ENCODE measurements at regions not wholly inside any gene's neighbourhood (a gene's known extent, or its start where the extent isn't known, plus 50 kb on each side); places are given as distances from the start of the nearest gene placed in this dataset.

- Histone ChIP-seq H3K27me3 (ENCODE audit: control insufficient read depth in 2 of 2, insufficient read depth in 2 of 2, low read length in 2 of 2) (no peaks in the 10 kb centered on the region), H3K4me2 (replicated peaks; ENCODE audit: extremely low read depth, low read length, poor library complexity, severe bottlenecking) (no peak overlapping the region), H3K4me3 (replicated peaks in 1 of 3; ENCODE audit: low read depth in 2 of 3, low read length in 3 of 3) (no peak overlapping the region), H3K27ac (ENCODE audit: low read depth in 1 of 2, low read length in 2 of 2) (no peak overlapping the region), H2AFZ (ENCODE audit: insufficient read depth, low read depth, low read length, poor library complexity, severe bottlenecking) (no peak overlapping the region), H3K9ac (ENCODE audit: insufficient read depth, low read length, poor library complexity, severe bottlenecking) (no peak overlapping the region), H3K4me1 (ENCODE audit: control insufficient read depth in 1 of 2, insufficient read depth in 2 of 2, low read length in 2 of 2) (no peaks in the 10 kb centered on the region), H3K9me3 (replicated peaks in 1 of 2; ENCODE audit: control insufficient read depth in 1 of 2, insufficient read depth in 1 of 2, low read length in 2 of 2) (peaks cover 0 to 4% of the 10 kb centered on the region in 2 donors), H3K79me2 (ENCODE audit: insufficient read depth, low read length) (no peaks in the 10 kb centered on the region), H3K36me3 (replicated peaks in 1 of 2; ENCODE audit: control insufficient read depth in 1 of 2, insufficient read depth in 2 of 2, low read length in 2 of 2) (no peaks in the 10 kb centered on the region), H4K20me1 (ENCODE audit: insufficient read depth, low read length) (no peaks in the 10 kb centered on the region)
- H3K4me1 Mint-ChIP-seq: no peaks in the 10 kb centered on the region
- no CpG with 5 or more reads among the region's 1 CpG for whole genome bisulfite sequencing (ENCODE audit: insufficient coverage)
- H3K27me3 Mint-ChIP-seq (ENCODE audit: low read depth in 3 of 3): no peaks in the 10 kb centered on the region
- intact Hi-C loops (cut with micrococcal nuclease): no loop called here
- no peak overlapping the region for H3K4me3 Mint-ChIP-seq
- no peaks in the 10 kb centered on the region for H3K36me3 Mint-ChIP-seq
- TF ChIP-seq CTCF (IDR thresholded peaks at IDR 0.05): no peak
- DNase-seq: no peak
- H3K27ac Mint-ChIP-seq: no peak overlapping the region
- peaks cover 0 to 7% (median 0%) of the 10 kb centered on the region in 7 donors for H3K9me3 Mint-ChIP-seq
Observed at GRCh38 chr11:90392692-90393091, 169.8 kb upstream of the CHORDC1 start.

- Histone ChIP-seq H2AFZ (ENCODE audit: insufficient read depth, low read depth, low read length, poor library complexity, severe bottlenecking) (no peak overlapping the region), H4K20me1 (ENCODE audit: insufficient read depth, low read length) (no peaks in the 10 kb centered on the region), H3K36me3 (replicated peaks in 1 of 2; ENCODE audit: control insufficient read depth in 1 of 2, insufficient read depth in 2 of 2, low read length in 2 of 2) (no peaks in the 10 kb centered on the region), H3K27ac (ENCODE audit: low read depth in 1 of 2, low read length in 2 of 2) (no peak overlapping the region), H3K79me2 (ENCODE audit: insufficient read depth, low read length) (no peaks in the 10 kb centered on the region), H3K27me3 (ENCODE audit: control insufficient read depth in 2 of 2, insufficient read depth in 2 of 2, low read length in 2 of 2) (no peaks in the 10 kb centered on the region), H3K4me1 (ENCODE audit: control insufficient read depth in 1 of 2, insufficient read depth in 2 of 2, low read length in 2 of 2) (no peaks in the 10 kb centered on the region), H3K9me3 (replicated peaks in 1 of 2; ENCODE audit: control insufficient read depth in 1 of 2, insufficient read depth in 1 of 2, low read length in 2 of 2) (peaks cover 0 to 4% of the 10 kb centered on the region in 2 donors), H3K9ac (ENCODE audit: insufficient read depth, low read length, poor library complexity, severe bottlenecking) (no peak overlapping the region), H3K4me3 (replicated peaks in 1 of 3; ENCODE audit: low read depth in 2 of 3, low read length in 3 of 3) (no peak overlapping the region), H3K4me2 (replicated peaks; ENCODE audit: extremely low read depth, low read length, poor library complexity, severe bottlenecking) (no peak overlapping the region)
- peaks cover 0 to 10% (median 0%) of the 10 kb centered on the region in 7 donors for H3K9me3 Mint-ChIP-seq
- no peaks in the 10 kb centered on the region for H3K4me1 Mint-ChIP-seq
- H3K4me3 Mint-ChIP-seq: no peak overlapping the region
- TF ChIP-seq CTCF (IDR thresholded peaks at IDR 0.05): no peak
- no peak for DNase-seq
- no peaks in the 10 kb centered on the region for H3K36me3 Mint-ChIP-seq
- no CpG with 5 or more reads among the region's 7 CpGs for WGBS (ENCODE audit: insufficient coverage)
- peaks cover 0 to 1% (median 0%) of the 10 kb centered on the region in 3 donors for H3K27me3 Mint-ChIP-seq (ENCODE audit: low read depth in 3 of 3)
- H3K27ac Mint-ChIP-seq: no peak overlapping the region
- intact Hi-C loops (cut with micrococcal nuclease): no loop called here
Observed at GRCh38 chr11:90391756-90392155, 168.9 kb upstream of the CHORDC1 start.

All from CD14-positive monocyte (primary cell).